IPS-NIHi11 (cell line): ENCODE measurements at regions not wholly inside any gene's neighbourhood (a gene's known extent, or its start where the extent isn't known, plus 50 kb on each side); places are given as distances from the start of the nearest gene placed in this dataset.
"Not testable (repeated sequence)": the region's sequence is repeated elsewhere in the genome, so short reads cannot be mapped to it uniquely, and the experiment has no call there.

Source experiments
- DNase-seq: peaks from one replicate; pipeline ENCODE4 v3.0.0; 2012; ENCODE audit warnings: mixed read lengths, low spot score

- no peak for DNase-seq
These were observed 723.1 kb upstream of the B3GALT2 start for GRCh38 chr1:193909406-193910082.

- no peak for DNase-seq
These were observed 719.1 kb upstream of the B3GALT2 start for GRCh38 chr1:193905288-193906085.

GRCh38 chr1:193891788-193892187 lies 705.4 kb upstream of the B3GALT2 start:
- no peak for DNase-seq

GRCh38 chr1:193890935-193891334 lies 704.5 kb upstream of the B3GALT2 start:
- no peak for DNase-seq

- no peak for DNase-seq
These were observed 698.6 kb upstream of the B3GALT2 start for GRCh38 chr1:193884848-193885558.

GRCh38 chr1:193877920-193878319 lies 691.5 kb upstream of the B3GALT2 start:
- DNase-seq, result not testable (repeated sequence)

GRCh38 chr1:193868425-193868824 lies 682.0 kb upstream of the B3GALT2 start:
- DNase-seq, result no peak

GRCh38 chr1:193856261-193856660 lies 669.8 kb upstream of the B3GALT2 start:
- no peak for DNase-seq

- no peak for DNase-seq
These were observed 664.3 kb upstream of the B3GALT2 start for GRCh38 chr1:193850745-193851144.

- DNase-seq, result no peak
These were observed 660.6 kb upstream of the B3GALT2 start for GRCh38 chr1:193846876-193847604.

GRCh38 chr1:193846411-193846810 lies 660.0 kb upstream of the B3GALT2 start:
- no peak for DNase-seq

GRCh38 chr1:193841857-193842256 lies 655.4 kb upstream of the B3GALT2 start:
- DNase-seq, result no peak

GRCh38 chr1:193831465-193831864 lies 645.1 kb upstream of the B3GALT2 start:
- DNase-seq, result no peak

- no peak for DNase-seq
These were observed 641.1 kb upstream of the B3GALT2 start for GRCh38 chr1:193827516-193827915.

- DNase-seq, result no peak
These were observed 633.0 kb upstream of the B3GALT2 start for GRCh38 chr1:193819376-193819775.

GRCh38 chr1:193807208-193807607 lies 620.8 kb upstream of the B3GALT2 start:
- DNase-seq, result no peak

GRCh38 chr1:193806079-193807048 lies 620.0 kb upstream of the B3GALT2 start:
- DNase-seq, result no peak

- no peak for DNase-seq
These were observed 613.7 kb upstream of the B3GALT2 start for GRCh38 chr1:193799948-193800690.

- DNase-seq, result no peak
These were observed 613.0 kb upstream of the B3GALT2 start for GRCh38 chr1:193799371-193799770.

- DNase-seq, result no peak
These were observed 607.8 kb upstream of the B3GALT2 start for GRCh38 chr1:193794239-193794638.
